ENCODE measurements at regions not wholly inside any gene's neighbourhood (a gene's known extent, or its start where the extent isn't known, plus 50 kb on each side); places are given as distances from the start of the nearest gene placed in this dataset.

DNA sequence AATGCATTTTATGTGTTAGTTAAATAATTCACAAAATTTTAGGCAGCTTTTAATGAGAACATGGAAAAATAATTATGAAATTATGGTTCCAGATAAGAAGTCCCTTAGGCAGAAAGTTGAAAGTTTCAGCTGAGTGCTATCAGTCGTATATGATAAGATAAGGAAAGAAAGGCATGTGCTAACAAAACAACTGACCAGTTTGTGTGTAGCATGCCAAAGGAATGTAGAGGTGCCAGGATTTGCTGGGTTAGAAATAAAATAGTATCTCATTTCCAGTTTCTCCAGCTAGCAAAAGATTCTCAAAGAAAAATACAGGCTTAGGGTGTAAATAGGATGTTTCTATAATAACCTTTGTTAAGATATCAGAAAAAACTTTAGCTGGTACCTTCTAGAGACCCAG lies 1044.5 kb upstream of the CDH8 start:
- H3K9me2 ChIP-seq (replicated peaks; ENCODE audit: control insufficient read depth, low read length): no peaks in the 10 kb centered on the region
- no peaks in the 10 kb centered on the region for H3K9me3 ChIP-seq (ENCODE audit: control insufficient read depth, insufficient read depth, low read length)
- H3K27me3 ChIP-seq (ENCODE audit: control insufficient read depth, low read length): no peaks in the 10 kb centered on the region
- H3K27ac ChIP-seq (ENCODE audit: low read depth, low read length): no peak overlapping the region
- TF ChIP-seq, protein P1, sequence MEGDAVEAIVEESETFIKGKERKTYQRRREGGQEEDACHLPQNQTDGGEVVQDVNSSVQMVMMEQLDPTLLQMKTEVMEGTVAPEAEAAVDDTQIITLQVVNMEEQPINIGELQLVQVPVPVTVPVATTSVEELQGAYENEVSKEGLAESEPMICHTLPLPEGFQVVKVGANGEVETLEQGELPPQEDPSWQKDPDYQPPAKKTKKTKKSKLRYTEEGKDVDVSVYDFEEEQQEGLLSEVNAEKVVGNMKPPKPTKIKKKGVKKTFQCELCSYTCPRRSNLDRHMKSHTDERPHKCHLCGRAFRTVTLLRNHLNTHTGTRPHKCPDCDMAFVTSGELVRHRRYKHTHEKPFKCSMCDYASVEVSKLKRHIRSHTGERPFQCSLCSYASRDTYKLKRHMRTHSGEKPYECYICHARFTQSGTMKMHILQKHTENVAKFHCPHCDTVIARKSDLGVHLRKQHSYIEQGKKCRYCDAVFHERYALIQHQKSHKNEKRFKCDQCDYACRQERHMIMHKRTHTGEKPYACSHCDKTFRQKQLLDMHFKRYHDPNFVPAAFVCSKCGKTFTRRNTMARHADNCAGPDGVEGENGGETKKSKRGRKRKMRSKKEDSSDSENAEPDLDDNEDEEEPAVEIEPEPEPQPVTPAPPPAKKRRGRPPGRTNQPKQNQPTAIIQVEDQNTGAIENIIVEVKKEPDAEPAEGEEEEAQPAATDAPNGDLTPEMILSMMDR (IDR thresholded peaks at IDR 0.05; ENCODE audit: low read depth, low read length, poor library complexity, severe bottlenecking): no peak
- no peak for TF ChIP-seq EZH2phosphoT487 (IDR thresholded peaks at IDR 0.05; ENCODE audit: borderline replicate concordance, low read length)
- H3K79me2 ChIP-seq (ENCODE audit: control insufficient read depth, low read length): no peaks in the 10 kb centered on the region
- H4K20me1 ChIP-seq (ENCODE audit: control insufficient read depth, insufficient read depth, low read depth, low read length): no peaks in the 10 kb centered on the region
- H3K4me1 ChIP-seq (ENCODE audit: control insufficient read depth, low read length): no peaks in the 10 kb centered on the region
- no peaks in the 10 kb centered on the region for H3K36me3 ChIP-seq (ENCODE audit: control insufficient read depth, low read length)
- H3F3A ChIP-seq (ENCODE audit: control insufficient read depth, insufficient read depth): no peaks in the 10 kb centered on the region
- H3K4me3 ChIP-seq (ENCODE audit: low read length): no peak overlapping the region
- no peak overlapping the region for H3K4me2 ChIP-seq (ENCODE audit: low read length)

DNA sequence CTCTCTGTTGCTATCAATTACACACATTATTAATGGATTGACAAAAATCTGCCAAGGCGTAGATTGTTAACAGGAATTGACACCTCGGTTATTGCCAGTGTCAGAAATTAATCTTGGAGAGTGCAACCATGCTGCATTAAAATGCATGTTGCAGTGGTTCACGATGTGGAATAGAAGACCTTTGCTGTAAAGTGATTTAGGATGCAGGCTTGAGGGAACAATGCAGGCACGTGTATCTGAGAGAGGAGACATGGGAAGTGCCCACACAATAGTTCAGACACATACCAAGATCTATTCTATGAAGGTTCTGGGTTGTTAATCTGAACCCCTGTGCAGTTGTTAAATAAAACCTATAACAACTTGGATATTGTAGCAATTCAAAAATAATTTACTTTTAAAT lies 1032.8 kb upstream of the CDH8 start:
- Histone ChIP-seq H4K20me1 (ENCODE audit: control insufficient read depth, insufficient read depth, low read depth, low read length) (no peaks in the 10 kb centered on the region), H3K27me3 (ENCODE audit: control insufficient read depth, low read length) (no peaks in the 10 kb centered on the region), H3K4me1 (ENCODE audit: control insufficient read depth, low read length) (no peaks in the 10 kb centered on the region), H3K9me3 (ENCODE audit: control insufficient read depth, insufficient read depth, low read length) (no peaks in the 10 kb centered on the region; the same call in 1 of the 2 replicates), H3K4me3 (ENCODE audit: low read length) (no peak overlapping the region), H3K27ac (ENCODE audit: low read depth, low read length) (no peak overlapping the region), H3K36me3 (ENCODE audit: control insufficient read depth, low read length) (no peaks in the 10 kb centered on the region), H3F3A (ENCODE audit: control insufficient read depth, insufficient read depth) (no peaks in the 10 kb centered on the region), H3K79me2 (ENCODE audit: control insufficient read depth, low read length) (no peaks in the 10 kb centered on the region), H3K9me2 (replicated peaks; ENCODE audit: control insufficient read depth, low read length) (no peaks in the 10 kb centered on the region; the same call in 1 of the 2 replicates), H3K4me2 (ENCODE audit: low read length) (no peak overlapping the region)
- TF ChIP-seq EZH2phosphoT487 (IDR thresholded peaks at IDR 0.05; ENCODE audit: borderline replicate concordance, low read length): no peak
- TF ChIP-seq, protein P1 (IDR thresholded peaks at IDR 0.05; ENCODE audit: low read depth, low read length, poor library complexity, severe bottlenecking): no peak

DNA sequence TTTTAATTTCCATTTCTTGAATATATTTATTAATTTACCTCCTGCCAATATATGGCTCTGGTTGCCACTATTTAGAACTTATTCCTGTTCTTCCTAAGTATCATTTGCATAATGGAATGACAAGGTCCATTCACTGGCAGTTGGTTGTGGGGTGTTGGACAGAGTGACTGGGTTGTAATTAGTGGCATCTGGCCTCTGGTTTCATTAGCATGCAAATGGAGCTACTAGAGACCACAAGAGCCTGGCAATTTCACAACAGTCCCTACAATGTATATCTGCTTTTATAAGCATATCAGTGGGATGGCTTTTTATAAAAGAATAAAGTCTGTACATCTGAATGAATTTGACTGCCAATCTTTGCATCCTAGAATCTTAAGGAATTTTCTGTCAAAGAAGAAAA lies 1030.9 kb upstream of the CDH8 start:
- no peaks in the 10 kb centered on the region for H3K79me2 ChIP-seq (ENCODE audit: control insufficient read depth, low read length)

More for the DNA sequence above, 1030.9 kb upstream of the CDH8 start:
- Histone ChIP-seq H3K4me1 (ENCODE audit: control insufficient read depth, low read length) (no peaks in the 10 kb centered on the region), H3K4me2 (ENCODE audit: low read length) (no peak overlapping the region), H4K20me1 (ENCODE audit: control insufficient read depth, insufficient read depth, low read depth, low read length) (no peaks in the 10 kb centered on the region), H3K36me3 (ENCODE audit: control insufficient read depth, low read length) (no peaks in the 10 kb centered on the region), H3F3A (ENCODE audit: control insufficient read depth, insufficient read depth) (no peaks in the 10 kb centered on the region), H3K4me3 (ENCODE audit: low read length) (no peak overlapping the region), H3K27me3 (ENCODE audit: control insufficient read depth, low read length) (no peaks in the 10 kb centered on the region), H3K9me3 (ENCODE audit: control insufficient read depth, insufficient read depth, low read length) (no peaks in the 10 kb centered on the region; the same call in 1 of the 2 replicates), H3K27ac (ENCODE audit: low read depth, low read length) (no peak overlapping the region), H3K9me2 (replicated peaks; ENCODE audit: control insufficient read depth, low read length) (no peaks in the 10 kb centered on the region; the same call in 1 of the 2 replicates)
- TF ChIP-seq, protein P1 (IDR thresholded peaks at IDR 0.05; ENCODE audit: low read depth, low read length, poor library complexity, severe bottlenecking): no peak
- no peak for TF ChIP-seq EZH2phosphoT487 (IDR thresholded peaks at IDR 0.05; ENCODE audit: borderline replicate concordance, low read length)

Data from DOHH2 (cell line).